GM20000 (cell line): ENCODE measurements at regions not wholly inside any gene's neighbourhood (a gene's known extent, or its start where the extent isn't known, plus 50 kb on each side); places are given as distances from the start of the nearest gene placed in this dataset.

ENCODE experiments used
- DNase-seq: peaks from one replicate; pipeline ENCODE4 v3.0.0; 2012; ENCODE audit warnings: low spot score
- TF ChIP-seq, protein P1 (sequence below): IDR thresholded peaks from 2 replicates; pipeline ENCODE4 v1.5.1; 2012; ENCODE audit warnings: mild to moderate bottlenecking, control low read depth; ENCODE audit errors: extremely low read depth, missing control alignments

DNA sequence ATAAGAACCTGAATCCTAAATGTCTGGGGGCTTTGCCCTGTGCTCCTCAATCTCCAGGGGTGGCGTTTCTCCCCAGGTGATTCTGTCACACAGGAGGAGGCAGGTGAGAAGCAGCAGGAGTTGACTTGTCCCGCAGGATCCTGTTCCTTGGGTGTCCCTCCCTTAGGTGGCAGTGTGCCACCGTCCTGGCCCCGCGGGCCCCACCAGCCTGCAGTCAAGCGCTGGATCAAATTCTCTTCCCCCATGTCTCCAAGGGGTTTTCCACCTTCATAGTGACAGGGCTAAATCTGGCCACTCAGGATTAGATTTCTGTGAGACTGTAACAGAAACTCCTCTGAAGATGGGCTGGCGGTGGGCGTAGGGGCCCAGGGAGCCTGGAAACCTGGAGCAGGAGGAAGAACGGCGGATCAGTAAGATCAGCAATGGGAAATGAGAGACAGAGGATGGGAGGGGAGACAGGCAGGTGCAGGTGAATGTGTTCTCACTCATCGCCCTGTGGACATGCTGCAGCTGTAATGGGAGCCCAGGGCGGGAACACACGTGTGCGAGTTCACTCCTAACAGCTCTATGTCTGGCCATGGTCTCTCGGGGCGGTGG, 329.2 kb upstream of the COBL start:
- no peak for DNase-seq
- TF ChIP-seq, protein P1, sequence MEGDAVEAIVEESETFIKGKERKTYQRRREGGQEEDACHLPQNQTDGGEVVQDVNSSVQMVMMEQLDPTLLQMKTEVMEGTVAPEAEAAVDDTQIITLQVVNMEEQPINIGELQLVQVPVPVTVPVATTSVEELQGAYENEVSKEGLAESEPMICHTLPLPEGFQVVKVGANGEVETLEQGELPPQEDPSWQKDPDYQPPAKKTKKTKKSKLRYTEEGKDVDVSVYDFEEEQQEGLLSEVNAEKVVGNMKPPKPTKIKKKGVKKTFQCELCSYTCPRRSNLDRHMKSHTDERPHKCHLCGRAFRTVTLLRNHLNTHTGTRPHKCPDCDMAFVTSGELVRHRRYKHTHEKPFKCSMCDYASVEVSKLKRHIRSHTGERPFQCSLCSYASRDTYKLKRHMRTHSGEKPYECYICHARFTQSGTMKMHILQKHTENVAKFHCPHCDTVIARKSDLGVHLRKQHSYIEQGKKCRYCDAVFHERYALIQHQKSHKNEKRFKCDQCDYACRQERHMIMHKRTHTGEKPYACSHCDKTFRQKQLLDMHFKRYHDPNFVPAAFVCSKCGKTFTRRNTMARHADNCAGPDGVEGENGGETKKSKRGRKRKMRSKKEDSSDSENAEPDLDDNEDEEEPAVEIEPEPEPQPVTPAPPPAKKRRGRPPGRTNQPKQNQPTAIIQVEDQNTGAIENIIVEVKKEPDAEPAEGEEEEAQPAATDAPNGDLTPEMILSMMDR, result no peak

DNA sequence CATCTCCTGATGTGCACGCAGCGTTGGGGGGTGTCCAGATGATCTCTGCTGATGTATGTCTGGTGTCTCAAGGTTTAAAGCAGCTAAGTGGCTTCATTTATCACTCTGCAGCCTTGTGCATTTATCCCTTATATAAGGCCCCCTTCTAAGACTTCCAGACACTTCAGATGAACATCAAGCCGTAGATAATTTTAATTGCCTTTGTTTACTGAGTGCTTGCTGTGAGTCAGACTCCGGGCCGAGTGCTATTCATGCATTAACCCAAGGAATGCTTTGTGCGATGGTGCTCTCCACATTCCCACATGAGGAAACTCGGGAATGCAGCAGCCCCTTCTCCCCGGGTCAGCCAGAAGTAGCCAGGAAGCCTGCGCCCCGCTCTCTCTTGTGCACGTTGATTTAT, 328.6 kb upstream of the COBL start:
- no peak for DNase-seq
- TF ChIP-seq, protein P1, result no peak

DNA sequence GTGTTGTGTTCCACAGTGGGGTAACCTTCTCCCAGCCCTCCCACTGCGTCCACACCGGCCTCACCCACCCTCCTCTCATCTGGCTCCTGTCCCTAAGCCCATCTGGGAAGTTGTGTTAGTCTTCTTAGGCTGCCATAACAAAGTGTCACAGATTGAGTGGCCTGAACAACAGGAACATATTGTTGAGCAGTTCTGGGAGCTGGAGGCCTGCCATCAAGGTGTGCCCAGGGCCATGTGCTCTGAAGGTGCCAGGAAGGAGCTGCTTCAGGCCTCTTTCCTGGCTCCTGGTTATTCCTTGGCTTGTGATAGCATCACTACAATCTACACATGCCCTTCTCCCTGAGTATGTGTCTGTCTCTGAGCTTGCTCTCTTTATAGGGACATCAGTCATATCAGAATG, 327.6 kb upstream of the COBL start:
- TF ChIP-seq, protein P1, result no peak
- no peak for DNase-seq

DNA sequence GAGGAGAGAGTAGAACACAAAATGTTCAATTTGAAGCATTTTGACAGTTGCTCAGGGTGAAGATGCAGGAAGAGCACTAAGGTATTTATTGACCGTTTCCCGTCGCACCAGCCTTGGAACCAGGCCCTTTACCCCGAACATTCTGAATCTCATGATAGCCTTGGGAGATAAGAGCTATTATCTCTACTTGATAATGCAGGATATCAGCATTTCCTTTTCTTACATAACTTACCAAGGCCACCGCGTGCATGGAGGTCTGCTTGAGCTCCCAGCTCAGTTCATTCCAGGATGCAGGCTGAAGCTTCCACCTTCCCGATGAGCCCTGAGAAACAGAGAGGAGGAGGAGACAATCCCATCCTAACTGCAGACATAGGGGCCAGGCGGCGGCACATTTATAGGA, 324.2 kb upstream of the COBL start:
- TF ChIP-seq, protein P1, result no peak
- no peak for DNase-seq

DNA sequence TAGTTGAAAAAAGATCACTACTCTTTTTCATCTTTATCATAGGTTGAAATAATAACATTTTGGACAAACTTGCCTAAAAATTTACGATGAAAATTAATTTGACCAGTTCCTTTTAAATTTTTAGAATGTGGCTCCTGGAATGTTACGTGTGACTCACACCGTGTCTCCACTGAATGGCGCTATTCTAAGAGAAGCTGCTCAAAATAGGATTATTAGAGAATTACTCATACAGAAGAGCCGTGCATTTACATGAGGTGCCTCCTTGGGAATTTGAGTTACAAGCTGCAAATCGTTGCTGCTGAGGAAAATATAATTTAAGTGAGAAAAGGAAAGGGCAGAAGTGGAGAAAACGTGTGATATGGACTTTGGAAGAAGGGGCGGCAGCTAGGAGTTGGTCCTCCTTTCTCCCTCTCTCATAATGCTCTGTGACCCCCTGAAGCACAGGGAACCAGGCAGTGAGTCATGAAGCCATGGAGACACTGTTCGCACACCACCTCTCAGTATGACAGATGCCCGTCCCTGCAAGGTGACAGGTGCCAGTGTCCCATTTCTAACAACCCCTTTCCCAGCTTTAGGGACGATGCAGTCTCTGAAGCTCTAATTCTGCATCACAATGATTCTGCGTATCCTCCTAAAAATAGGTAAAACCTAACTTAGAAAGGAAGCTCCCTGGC, 323.2 kb upstream of the COBL start:
- no peak for DNase-seq
- TF ChIP-seq, protein P1, result no peak

DNA sequence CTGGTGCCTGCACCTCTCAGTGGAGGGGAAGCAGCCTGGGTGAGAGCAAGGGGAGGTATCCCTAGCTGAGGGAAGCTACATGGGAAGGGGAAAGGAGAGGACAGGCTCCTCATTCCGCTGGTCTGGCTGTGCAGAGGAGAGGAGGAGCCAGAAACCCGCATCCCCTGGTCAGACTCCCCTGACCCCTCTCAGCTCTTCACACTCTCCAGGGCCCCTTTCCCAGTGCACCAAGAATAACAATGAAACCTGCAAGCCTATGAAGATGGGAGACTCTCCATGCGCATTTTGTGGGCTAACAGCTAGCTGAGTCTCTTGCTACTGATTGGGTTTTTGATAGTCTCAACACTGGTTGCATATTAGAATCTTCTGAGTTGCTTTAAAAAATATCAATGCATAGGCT, 319.9 kb upstream of the COBL start:
- no peak for DNase-seq
- TF ChIP-seq, protein P1, result no peak

DNA sequence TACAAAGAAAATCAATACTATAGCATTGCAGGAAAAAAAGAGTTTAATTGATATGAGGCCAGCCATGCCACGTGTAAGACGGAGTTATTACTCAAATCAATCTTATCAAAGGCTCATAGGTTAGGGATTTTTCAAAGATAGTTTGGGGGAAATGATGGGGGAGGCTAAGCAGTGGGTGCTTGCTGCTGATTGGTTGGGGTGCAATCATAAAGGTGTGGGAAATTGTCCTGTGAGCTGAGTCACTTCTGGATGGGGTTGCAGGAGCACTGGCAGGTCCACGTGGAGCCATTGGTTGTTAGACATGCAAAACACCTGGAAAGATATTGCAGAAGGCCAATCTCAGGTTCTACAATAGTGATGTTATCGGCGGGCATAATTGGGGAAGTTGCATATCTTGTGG, 319.2 kb upstream of the COBL start:
- DNase-seq, result no peak

More for the DNA sequence above, 319.2 kb upstream of the COBL start:
- TF ChIP-seq, protein P1, result no peak
